ENCODE measurements at regions not wholly inside any gene's neighbourhood (a gene's known extent, or its start where the extent isn't known, plus 50 kb on each side); places are given as distances from the start of the nearest gene placed in this dataset.

DNA sequence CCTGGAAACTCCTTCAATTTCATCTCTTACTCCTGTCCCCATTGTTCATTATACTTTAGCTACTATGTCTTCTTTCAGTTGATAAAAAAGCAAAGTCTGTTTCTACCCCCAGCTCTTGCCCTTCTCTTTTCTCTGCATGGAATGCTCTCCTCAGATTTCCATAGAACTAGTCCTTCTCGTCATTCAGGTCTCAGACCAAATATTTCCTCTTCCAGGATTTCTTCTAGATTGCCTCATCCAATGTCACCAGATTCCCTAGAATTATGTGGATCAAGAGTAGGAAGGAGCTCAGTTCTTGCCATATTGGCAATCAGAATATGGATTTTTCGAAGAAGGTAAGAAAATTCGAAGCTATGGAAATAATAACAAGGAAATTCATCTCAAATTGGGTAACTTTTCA lies 176.1 kb downstream of the GABRG2 start:
- FAIRE-seq = no peak
- H3K9me3 ChIP-seq = no peaks in the 10 kb centered on the region
- no peaks in the 10 kb centered on the region for H3K4me1 ChIP-seq
- DNase-seq (ENCODE audit: low read depth in 1 of 2, low spot score in 1 of 2) = no peak
- TF ChIP-seq, protein P1, sequence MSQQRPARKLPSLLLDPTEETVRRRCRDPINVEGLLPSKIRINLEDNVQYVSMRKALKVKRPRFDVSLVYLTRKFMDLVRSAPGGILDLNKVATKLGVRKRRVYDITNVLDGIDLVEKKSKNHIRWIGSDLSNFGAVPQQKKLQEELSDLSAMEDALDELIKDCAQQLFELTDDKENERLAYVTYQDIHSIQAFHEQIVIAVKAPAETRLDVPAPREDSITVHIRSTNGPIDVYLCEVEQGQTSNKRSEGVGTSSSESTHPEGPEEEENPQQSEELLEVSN (IDR thresholded peaks at IDR 0.05; ENCODE audit: borderline replicate concordance, low read depth) = no peak
- TF ChIP-seq USF2 (IDR thresholded peaks at IDR 0.05) = no peak
- TF ChIP-seq ZSCAN20 (CRISPR knock-in tag; IDR thresholded peaks at IDR 0.05) = no peak
- TF ChIP-seq JUN (IDR thresholded peaks at IDR 0.05) = no peak
- no peak for TF ChIP-seq KDM5A (IDR thresholded peaks at IDR 0.05)
- TF ChIP-seq BHLHE40 (IDR thresholded peaks at IDR 0.05; ENCODE audit: low read depth, low read length) = no peak
- 2% methylated on average over 3 of the region's 3 CpGs for WGBS (ENCODE audit: missing lambda C conversion rate)
- H3K27ac ChIP-seq = no peak overlapping the region
- no peak for ATAC-seq
- POLR2A ChIA-PET = no interaction called here
- no peak overlapping the region for H3K4me3 ChIP-seq
- H3K4me2 ChIP-seq = no peak overlapping the region
- CTCF ChIA-PET = no interaction called here

- Histone ChIP-seq H3K27ac (no peak overlapping the region), H3K4me3 (no peak overlapping the region), H3K9me3 (no peaks in the 10 kb centered on the region), H3K4me2 (no peak overlapping the region), H3K4me1 (no peaks in the 10 kb centered on the region)
- TF ChIP-seq HDAC2 (IDR thresholded peaks at IDR 0.05) (no peak), EP300 (IDR thresholded peaks at IDR 0.05) (no peak), POLR2A (IDR thresholded peaks at IDR 0.05; ENCODE audit: low read length) (no peak), HOXB5 (CRISPR knock-in tag; IDR thresholded peaks at IDR 0.05) (no peak), ATOH8 (CRISPR knock-in tag; IDR thresholded peaks at IDR 0.05; ENCODE audit: low read depth) (no peak), CBX2 (IDR thresholded peaks at IDR 0.05; ENCODE audit: borderline replicate concordance, low read depth) (no peak), EHMT2 (IDR thresholded peaks at IDR 0.05; ENCODE audit: low read depth) (no peak), SMC3 (IDR thresholded peaks at IDR 0.05) (no peak), POLR2AphosphoS2 (conservative IDR thresholded peaks at IDR 0.05; ENCODE audit: low read length) (no peak)
- TF ChIP-seq, protein P2, sequence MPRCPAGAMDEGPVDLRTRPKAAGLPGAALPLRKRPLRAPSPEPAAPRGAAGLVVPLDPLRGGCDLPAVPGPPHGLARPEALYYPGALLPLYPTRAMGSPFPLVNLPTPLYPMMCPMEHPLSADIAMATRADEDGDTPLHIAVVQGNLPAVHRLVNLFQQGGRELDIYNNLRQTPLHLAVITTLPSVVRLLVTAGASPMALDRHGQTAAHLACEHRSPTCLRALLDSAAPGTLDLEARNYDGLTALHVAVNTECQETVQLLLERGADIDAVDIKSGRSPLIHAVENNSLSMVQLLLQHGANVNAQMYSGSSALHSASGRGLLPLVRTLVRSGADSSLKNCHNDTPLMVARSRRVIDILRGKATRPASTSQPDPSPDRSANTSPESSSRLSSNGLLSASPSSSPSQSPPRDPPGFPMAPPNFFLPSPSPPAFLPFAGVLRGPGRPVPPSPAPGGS (IDR thresholded peaks at IDR 0.05) = no peak
- TF ChIP-seq, protein P3, sequence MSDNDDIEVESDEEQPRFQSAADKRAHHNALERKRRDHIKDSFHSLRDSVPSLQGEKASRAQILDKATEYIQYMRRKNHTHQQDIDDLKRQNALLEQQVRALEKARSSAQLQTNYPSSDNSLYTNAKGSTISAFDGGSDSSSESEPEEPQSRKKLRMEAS (IDR thresholded peaks at IDR 0.05) = no peak
- TF ChIP-seq, protein P1 (IDR thresholded peaks at IDR 0.05; ENCODE audit: borderline replicate concordance, low read depth) = no peak
- TF ChIP-seq, protein P4, sequence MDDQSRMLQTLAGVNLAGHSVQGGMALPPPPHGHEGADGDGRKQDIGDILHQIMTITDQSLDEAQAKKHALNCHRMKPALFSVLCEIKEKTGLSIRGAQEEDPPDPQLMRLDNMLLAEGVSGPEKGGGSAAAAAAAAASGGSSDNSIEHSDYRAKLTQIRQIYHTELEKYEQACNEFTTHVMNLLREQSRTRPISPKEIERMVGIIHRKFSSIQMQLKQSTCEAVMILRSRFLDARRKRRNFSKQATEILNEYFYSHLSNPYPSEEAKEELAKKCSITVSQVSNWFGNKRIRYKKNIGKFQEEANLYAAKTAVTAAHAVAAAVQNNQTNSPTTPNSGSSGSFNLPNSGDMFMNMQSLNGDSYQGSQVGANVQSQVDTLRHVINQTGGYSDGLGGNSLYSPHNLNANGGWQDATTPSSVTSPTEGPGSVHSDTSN (IDR thresholded peaks at IDR 0.05) = no peak
- WGBS (ENCODE audit: missing lambda C conversion rate) = 24% methylated on average over 11 of the region's 11 CpGs
- POLR2A ChIA-PET = interaction anchor here (0.6 kb wide), 1 partner anchor 33 kb away, joined by 3 read pairs; no protein-coding TSS in a partner anchor
- CTCF ChIA-PET = no interaction called here
- peak in 1 of 2 experiments; percentile 75; a peak in 4 of 6 replicates for ATAC-seq
- no peak for FAIRE-seq
- peak; percentile 4 to 10 for DNase-seq (ENCODE audit: low read depth in 1 of 2, low spot score in 1 of 2)
These were observed 180.6 kb downstream of the GABRG2 start for GRCh38 chr5:162248107-162248713.

- ChIA-PET CTCF (no interaction called here), POLR2A (no interaction called here)
- DNase-seq (ENCODE audit: low read depth in 1 of 2, low spot score in 1 of 2) (no peak), ATAC-seq (no peak), FAIRE-seq (no peak)
- 0% methylated on average over 1 of the region's 1 CpG for WGBS (ENCODE audit: missing lambda C conversion rate)
- H3K4me1 ChIP-seq = no peaks in the 10 kb centered on the region
- H3K4me2 ChIP-seq = no peak overlapping the region
- H3K9me3 ChIP-seq = no peaks in the 10 kb centered on the region
- H3K27ac ChIP-seq = no peak overlapping the region
- no peak overlapping the region for H3K4me3 ChIP-seq
- no peak for TF ChIP-seq CBX2 (IDR thresholded peaks at IDR 0.05; ENCODE audit: borderline replicate concordance, low read depth)
- TF ChIP-seq ELK1 (IDR thresholded peaks at IDR 0.05; ENCODE audit: low read depth, low read length) = no peak
- no peak for TF ChIP-seq MYC (IDR thresholded peaks at IDR 0.05; ENCODE audit: borderline replicate concordance, low read length)
- no peak for TF ChIP-seq SMC3 (IDR thresholded peaks at IDR 0.05)
- no peak for TF ChIP-seq RAD21 (conservative IDR thresholded peaks at IDR 0.05 in 1 of 2, IDR thresholded peaks at IDR 0.05 in 1 of 2)
- no peak for TF ChIP-seq HOXB5 (CRISPR knock-in tag; IDR thresholded peaks at IDR 0.05)
- no peak for TF ChIP-seq CTCF (IDR thresholded peaks at IDR 0.05)
- no peak for TF ChIP-seq SREBF2 (IDR thresholded peaks at IDR 0.05)
- no peak for TF ChIP-seq TFCP2L1 (CRISPR knock-in tag; IDR thresholded peaks at IDR 0.05)
- TF ChIP-seq HOXA7 (CRISPR knock-in tag; IDR thresholded peaks at IDR 0.05) = no peak
- no peak for TF ChIP-seq HOXB13 (CRISPR knock-in tag; IDR thresholded peaks at IDR 0.05; ENCODE audit: low read depth)
These were observed 189.1 kb downstream of the GABRG2 start for GRCh38 chr5:162256711-162257110.
